ENCODE measurements at regions not wholly inside any gene's neighbourhood (a gene's known extent, or its start where the extent isn't known, plus 50 kb on each side); places are given as distances from the start of the nearest gene placed in this dataset.

DNA sequence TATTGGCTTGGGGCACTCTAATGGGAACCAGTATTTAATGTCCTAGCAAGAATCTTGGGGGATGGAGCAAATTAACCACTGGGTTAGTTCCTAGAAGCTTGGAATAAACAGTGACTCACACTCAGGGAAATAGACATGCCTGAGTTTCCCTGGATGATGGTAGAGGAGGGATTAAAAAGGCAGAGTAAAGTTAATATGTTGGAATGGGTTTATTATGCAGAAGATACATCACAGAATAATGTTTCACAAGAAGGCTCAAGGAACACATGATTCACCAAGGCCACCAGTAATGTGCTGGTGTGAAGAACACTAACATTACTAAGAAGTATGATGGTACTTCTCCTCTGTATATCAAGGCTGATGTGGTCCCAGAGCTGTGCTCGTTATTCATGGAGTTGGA is 752.9 kb upstream of the SEMA6A start:
- no TSS peak for BruUV-seq (replicated peaks)
- CTCF ChIA-PET: no interaction called here
- FAIRE-seq: no peak

More for the DNA sequence above, 752.9 kb upstream of the SEMA6A start:
- Histone ChIP-seq H3K36me3 (ENCODE audit: control insufficient read depth in 2 of 2, extremely low read depth in 1 of 2, insufficient read depth in 2 of 2, low read length in 2 of 2) (no peaks in the 10 kb centered on the region), H3K9me1 (replicated peaks; ENCODE audit: control insufficient read depth, extremely low read depth, insufficient read depth, low read length) (no peaks in the 10 kb centered on the region), H4K20me1 (replicated peaks; ENCODE audit: control insufficient read depth, extremely low read depth, insufficient read depth, low read length) (no peaks in the 10 kb centered on the region), H3K4me3 (replicated peaks in 1 of 3; ENCODE audit: insufficient read depth in 1 of 3, low read depth in 1 of 3, low read length in 3 of 3) (no peak overlapping the region), H3K4me2 (ENCODE audit: insufficient read depth, low read length) (no peak overlapping the region), H3K27ac (ENCODE audit: insufficient read depth, low read depth, low read length) (no peak overlapping the region), H3K79me2 (ENCODE audit: control insufficient read depth, insufficient read depth, low read length) (no peaks in the 10 kb centered on the region), H2AFZ (ENCODE audit: low read depth, low read length) (no peak overlapping the region), H3K4me1 (ENCODE audit: control insufficient read depth, extremely low read depth, insufficient read depth, low read length) (no peaks in the 10 kb centered on the region), H3K9me3 (replicated peaks; ENCODE audit: control insufficient read depth, insufficient read depth, low read length) (no peaks in the 10 kb centered on the region), H3K9ac (replicated peaks; ENCODE audit: extremely low read depth, insufficient read depth, low read length) (no peak overlapping the region), H3K27me3 (ENCODE audit: control insufficient read depth in 2 of 2, insufficient read depth in 2 of 2, low read length in 2 of 2) (no peaks in the 10 kb centered on the region)
- dilution Hi-C loops (cut with MboI; ENCODE audit: extremely low pct_ligation_motif_present, low sequenced_read_pairs): no loop called here
- POLR2A ChIA-PET: no interaction called here
- intact Hi-C loops (cut with micrococcal nuclease): no loop called here
- TF ChIP-seq, protein P1, sequence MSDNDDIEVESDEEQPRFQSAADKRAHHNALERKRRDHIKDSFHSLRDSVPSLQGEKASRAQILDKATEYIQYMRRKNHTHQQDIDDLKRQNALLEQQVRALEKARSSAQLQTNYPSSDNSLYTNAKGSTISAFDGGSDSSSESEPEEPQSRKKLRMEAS (IDR thresholded peaks at IDR 0.05; ENCODE audit: insufficient read depth, insufficient read length): no peak
- TF ChIP-seq POLR2A (IDR thresholded peaks at IDR 0.05; ENCODE audit: low read depth, low read length): no peak
- TF ChIP-seq, protein P2, sequence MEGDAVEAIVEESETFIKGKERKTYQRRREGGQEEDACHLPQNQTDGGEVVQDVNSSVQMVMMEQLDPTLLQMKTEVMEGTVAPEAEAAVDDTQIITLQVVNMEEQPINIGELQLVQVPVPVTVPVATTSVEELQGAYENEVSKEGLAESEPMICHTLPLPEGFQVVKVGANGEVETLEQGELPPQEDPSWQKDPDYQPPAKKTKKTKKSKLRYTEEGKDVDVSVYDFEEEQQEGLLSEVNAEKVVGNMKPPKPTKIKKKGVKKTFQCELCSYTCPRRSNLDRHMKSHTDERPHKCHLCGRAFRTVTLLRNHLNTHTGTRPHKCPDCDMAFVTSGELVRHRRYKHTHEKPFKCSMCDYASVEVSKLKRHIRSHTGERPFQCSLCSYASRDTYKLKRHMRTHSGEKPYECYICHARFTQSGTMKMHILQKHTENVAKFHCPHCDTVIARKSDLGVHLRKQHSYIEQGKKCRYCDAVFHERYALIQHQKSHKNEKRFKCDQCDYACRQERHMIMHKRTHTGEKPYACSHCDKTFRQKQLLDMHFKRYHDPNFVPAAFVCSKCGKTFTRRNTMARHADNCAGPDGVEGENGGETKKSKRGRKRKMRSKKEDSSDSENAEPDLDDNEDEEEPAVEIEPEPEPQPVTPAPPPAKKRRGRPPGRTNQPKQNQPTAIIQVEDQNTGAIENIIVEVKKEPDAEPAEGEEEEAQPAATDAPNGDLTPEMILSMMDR (IDR thresholded peaks at IDR 0.05; ENCODE audit: extremely low read depth in 1 of 2, insufficient read depth in 1 of 2, low read depth in 1 of 2, low read length in 2 of 2): no peak
- TF ChIP-seq POLR2AphosphoS5 (IDR thresholded peaks at IDR 0.05; ENCODE audit: insufficient read depth, low read depth, low read length): no peak
- TF ChIP-seq JUN (IDR thresholded peaks at IDR 0.05; ENCODE audit: borderline replicate concordance, insufficient read depth, insufficient read length, low read depth): no peak
- no peak for TF ChIP-seq EZH2 (IDR thresholded peaks at IDR 0.05; ENCODE audit: borderline replicate concordance, low read depth, low read length, severe bottlenecking)
- TF ChIP-seq GATA2 (IDR thresholded peaks at IDR 0.05; ENCODE audit: insufficient read depth, insufficient read length, low read depth, low read length): no peak
- no peak for TF ChIP-seq MYC (IDR thresholded peaks at IDR 0.05; ENCODE audit: low read depth, low read length)
- TF ChIP-seq FOS (IDR thresholded peaks at IDR 0.05; ENCODE audit: borderline replicate concordance, insufficient read depth, low read length): no peak
- DNase-seq (ENCODE audit: low read depth, low spot score): no peak
